ENCODE measurements at regions not wholly inside any gene's neighbourhood (a gene's known extent, or its start where the extent isn't known, plus 50 kb on each side); places are given as distances from the start of the nearest gene placed in this dataset.

DNA sequence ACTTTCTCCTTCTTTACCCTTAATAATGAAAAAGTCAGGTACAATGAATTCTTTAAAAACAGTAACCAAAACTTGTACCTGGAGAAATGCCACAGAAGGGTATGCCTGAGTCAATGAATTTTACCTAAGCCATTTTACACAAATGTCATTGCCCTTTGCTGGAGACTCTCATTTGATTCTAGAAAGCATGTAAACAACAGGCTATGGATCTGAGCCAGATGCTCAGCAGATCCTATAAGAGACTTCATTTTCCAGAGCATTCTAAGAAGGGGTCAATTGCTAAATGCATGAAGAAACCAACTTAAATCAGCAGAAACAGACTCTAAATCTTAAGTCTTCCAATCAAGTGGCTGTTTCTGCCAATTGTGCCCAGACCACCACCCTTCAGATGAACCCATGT, 83.8 kb upstream of the GALNT15 start:
- TF ChIP-seq, protein P1, sequence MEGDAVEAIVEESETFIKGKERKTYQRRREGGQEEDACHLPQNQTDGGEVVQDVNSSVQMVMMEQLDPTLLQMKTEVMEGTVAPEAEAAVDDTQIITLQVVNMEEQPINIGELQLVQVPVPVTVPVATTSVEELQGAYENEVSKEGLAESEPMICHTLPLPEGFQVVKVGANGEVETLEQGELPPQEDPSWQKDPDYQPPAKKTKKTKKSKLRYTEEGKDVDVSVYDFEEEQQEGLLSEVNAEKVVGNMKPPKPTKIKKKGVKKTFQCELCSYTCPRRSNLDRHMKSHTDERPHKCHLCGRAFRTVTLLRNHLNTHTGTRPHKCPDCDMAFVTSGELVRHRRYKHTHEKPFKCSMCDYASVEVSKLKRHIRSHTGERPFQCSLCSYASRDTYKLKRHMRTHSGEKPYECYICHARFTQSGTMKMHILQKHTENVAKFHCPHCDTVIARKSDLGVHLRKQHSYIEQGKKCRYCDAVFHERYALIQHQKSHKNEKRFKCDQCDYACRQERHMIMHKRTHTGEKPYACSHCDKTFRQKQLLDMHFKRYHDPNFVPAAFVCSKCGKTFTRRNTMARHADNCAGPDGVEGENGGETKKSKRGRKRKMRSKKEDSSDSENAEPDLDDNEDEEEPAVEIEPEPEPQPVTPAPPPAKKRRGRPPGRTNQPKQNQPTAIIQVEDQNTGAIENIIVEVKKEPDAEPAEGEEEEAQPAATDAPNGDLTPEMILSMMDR (IDR thresholded peaks at IDR 0.05), result no peak
- no peak for TF ChIP-seq POLR2AphosphoS5 (IDR thresholded peaks at IDR 0.05)
- no peak for TF ChIP-seq POLR2A (IDR thresholded peaks at IDR 0.05)
- TF ChIP-seq EP300 (IDR thresholded peaks at IDR 0.05), result no peak
